GM20000 (cell line): ENCODE measurements at regions not wholly inside any gene's neighbourhood (a gene's known extent, or its start where the extent isn't known, plus 50 kb on each side); places are given as distances from the start of the nearest gene placed in this dataset.

ENCODE experiments used
- DNase-seq: peaks from one replicate; pipeline ENCODE4 v3.0.0; 2012; ENCODE audit warnings: low spot score
- TF ChIP-seq, protein P1 (sequence below): IDR thresholded peaks from 2 replicates; pipeline ENCODE4 v1.5.1; 2012; ENCODE audit warnings: mild to moderate bottlenecking, control low read depth; ENCODE audit errors: extremely low read depth, missing control alignments

DNA sequence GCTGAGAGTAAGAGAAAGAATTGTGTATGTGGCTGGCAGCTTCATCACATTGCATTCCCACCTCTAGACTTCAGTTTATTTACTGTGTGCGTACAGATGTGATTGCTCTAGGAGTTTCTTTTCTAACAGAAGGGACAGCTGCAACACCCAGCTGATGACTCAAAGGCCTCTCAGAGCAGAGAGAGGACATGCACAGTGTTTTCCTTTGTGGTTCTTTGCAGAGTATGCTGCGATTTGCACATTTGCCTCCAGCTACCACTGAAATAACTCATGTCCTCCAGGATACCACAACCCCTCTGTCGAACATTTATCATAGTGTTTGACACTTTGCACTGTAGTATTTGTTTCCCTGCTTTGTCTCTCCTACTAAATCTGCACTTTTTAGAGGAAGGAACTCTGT, 294.1 kb downstream of the STIM2 start:
- DNase-seq = no peak

DNA sequence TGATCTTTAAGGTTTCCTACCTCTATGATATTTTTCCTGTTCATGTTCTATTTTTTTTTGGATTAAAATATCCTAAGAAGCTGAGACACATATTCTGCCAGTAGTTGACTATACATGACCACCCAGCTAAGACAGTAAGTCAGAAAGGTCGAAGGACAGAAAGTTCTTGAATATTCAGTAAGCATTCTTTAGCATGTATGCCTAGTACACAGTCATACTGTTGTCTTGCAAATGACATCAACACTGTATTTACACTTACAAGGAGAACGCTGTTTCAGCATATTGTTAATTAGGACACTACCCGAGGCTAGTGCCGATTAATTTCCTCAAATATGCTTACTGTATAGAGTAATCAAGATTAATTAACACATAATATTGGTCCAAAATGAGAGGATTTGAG, 300.6 kb downstream of the STIM2 start:
- DNase-seq = no peak
- TF ChIP-seq, protein P1, sequence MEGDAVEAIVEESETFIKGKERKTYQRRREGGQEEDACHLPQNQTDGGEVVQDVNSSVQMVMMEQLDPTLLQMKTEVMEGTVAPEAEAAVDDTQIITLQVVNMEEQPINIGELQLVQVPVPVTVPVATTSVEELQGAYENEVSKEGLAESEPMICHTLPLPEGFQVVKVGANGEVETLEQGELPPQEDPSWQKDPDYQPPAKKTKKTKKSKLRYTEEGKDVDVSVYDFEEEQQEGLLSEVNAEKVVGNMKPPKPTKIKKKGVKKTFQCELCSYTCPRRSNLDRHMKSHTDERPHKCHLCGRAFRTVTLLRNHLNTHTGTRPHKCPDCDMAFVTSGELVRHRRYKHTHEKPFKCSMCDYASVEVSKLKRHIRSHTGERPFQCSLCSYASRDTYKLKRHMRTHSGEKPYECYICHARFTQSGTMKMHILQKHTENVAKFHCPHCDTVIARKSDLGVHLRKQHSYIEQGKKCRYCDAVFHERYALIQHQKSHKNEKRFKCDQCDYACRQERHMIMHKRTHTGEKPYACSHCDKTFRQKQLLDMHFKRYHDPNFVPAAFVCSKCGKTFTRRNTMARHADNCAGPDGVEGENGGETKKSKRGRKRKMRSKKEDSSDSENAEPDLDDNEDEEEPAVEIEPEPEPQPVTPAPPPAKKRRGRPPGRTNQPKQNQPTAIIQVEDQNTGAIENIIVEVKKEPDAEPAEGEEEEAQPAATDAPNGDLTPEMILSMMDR = no peak

More for the DNA sequence above, 294.1 kb downstream of the STIM2 start:
- TF ChIP-seq, protein P1 = no peak

DNA sequence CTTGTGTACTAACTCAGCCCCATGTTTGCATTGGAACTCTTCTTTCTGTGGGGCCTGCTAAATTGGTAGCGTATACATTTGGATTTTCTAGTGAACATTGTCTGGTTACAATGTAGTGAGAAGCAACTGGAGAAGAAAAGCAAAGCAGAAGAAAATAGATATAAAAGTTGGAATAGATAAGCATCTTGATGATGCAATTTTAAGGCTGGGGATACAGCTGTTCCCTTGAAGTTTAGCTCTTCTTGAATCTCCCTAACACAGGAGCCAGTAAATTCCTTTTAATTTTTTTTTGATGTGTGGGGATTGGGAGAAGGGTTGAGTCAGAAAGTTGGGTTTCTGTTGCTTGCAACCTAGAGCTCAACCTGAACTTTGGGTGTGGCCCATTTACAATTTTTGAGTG, 308.1 kb downstream of the STIM2 start:
- TF ChIP-seq, protein P1 = no peak
- DNase-seq = no peak

DNA sequence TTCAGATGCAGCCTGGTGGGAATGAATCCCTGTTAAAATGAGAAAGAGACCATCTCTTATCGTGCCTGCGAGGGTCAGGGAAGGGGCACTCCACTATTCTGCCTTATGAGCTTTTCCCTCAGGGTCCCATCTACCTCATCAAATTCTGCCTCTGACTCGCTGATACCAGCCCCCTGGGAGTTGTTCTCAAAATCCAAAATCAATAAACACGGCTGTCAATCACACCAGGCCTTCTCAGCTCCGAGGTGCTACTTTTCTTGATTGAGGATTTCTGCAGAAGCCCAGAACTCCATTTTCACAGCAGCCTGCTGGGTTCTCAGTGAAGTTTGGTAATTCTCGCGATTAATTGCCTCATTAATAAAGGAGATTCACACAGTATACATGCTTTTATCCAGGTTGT, 312.6 kb downstream of the STIM2 start:
- TF ChIP-seq, protein P1 = no peak
- DNase-seq = no peak

DNA sequence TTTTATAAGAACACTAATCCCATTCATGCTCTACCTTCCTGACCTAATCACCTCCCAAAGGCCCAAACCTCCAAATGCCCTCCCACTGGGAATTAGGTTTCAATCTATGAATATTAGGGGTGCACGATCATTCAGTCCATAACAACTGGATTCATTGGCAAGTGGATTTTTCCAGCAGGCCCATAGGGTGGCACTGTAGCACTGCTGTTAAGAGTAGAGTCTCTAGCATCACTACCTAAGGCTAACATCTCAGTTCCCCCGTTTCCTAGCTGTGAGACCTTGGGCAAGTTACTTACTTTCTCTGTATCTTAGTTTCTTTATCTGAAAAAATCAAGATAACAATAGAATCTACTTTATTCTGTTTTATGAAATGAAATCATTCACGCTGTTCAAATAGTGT, 315.8 kb downstream of the STIM2 start:
- no peak for DNase-seq

DNA sequence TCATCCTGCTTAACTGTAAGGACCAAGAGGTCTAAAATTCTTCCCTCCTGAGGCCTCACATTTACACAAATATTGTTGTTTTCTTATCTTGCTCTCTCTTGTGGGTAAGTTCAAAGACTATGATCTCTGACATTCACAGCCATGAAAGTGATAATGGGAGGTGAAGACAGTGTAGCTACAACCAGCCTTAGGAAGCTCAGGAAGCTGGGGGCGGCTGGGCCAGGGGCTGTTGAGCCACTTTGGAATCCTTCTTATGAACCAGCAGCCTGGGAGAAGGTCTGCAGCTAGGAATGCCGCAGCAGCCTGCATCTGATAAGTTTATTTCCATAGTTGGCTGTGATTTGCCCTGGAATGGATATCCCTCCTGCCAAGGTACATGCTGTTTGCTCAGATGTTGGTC, 316.2 kb downstream of the STIM2 start:
- DNase-seq = no peak
- TF ChIP-seq, protein P1 = no peak

More for the DNA sequence above, 315.8 kb downstream of the STIM2 start:
- TF ChIP-seq, protein P1 = no peak

DNA sequence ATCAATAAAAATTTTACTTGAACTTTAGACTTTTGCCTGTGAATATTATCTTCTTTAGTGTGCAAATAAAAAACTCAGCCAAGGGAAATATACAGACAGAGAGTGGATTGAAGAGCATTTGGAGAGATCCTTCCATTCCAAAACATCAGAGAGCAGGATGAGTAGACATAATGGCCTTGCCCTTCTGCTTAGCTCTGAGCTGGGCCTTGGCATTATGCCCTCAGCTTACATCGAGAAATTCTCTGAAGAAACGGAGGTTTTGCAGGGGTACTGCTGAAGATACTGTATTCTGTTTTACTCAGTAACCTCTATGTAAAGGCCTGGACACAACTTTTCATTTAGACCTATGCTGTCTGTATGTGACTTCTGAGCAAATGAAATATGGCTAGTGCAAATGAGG, 317.4 kb downstream of the STIM2 start:
- TF ChIP-seq, protein P1 = no peak

More for the DNA sequence above, 317.4 kb downstream of the STIM2 start:
- DNase-seq = no peak
